GM21619 (cell line): ENCODE measurements at regions not wholly inside any gene's neighbourhood (a gene's known extent, or its start where the extent isn't known, plus 50 kb on each side); places are given as distances from the start of the nearest gene placed in this dataset.
"Not testable (repeated sequence)": the region's sequence is repeated elsewhere in the genome, so short reads cannot be mapped to it uniquely, and the experiment has no call there.

Experiments used
- ATAC-seq: cut with Tn5 transposase; IDR thresholded peaks from one replicate; pipeline ENCODE4 v1.9.1; 2021; ENCODE audit not compliant: unreplicated experiment

DNA sequence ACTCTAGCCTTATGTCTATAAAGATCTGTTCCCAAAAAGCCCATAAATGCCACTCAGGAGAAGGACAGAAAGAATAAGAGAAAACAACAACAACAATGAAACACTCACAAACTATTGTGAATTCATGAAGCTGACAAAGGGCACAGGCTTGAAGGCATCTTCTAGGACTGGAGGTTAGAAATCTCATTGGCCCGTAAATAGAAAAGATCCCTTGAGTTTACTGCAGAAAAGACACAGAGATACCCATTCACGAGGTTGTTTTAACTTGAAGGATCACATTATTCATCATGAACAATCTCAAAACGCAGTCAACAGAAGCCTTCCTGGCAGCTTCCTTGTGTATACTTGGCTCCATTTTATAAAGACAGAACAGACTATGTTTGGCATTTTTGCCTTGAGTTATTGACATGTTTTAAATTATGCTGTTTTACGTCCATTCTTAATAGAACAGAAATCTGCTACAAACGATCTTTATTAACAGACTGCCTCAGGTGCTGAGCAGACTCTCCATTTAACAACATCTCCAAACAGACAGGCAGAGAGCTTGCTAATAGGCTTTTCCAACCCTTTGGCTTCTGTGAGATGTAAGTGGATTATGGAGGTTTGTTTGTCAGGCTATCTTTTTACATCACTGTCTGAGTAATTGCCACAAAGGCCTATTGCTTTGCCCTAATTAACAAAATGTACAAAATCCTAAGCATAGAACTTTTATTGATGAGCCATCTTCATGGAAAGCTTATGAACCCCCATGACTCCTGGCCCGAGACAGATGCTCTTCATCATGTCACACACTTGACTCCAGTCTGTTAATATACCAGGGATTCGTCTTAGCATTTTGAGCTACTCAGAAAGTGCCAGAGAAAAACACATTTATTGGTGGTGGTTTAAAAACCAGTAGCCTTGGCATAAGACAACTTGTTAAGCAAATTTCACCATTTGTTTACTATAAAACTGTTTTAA, 735.3 kb upstream of the ZNF608 start:
- ATAC-seq = no peak

DNA sequence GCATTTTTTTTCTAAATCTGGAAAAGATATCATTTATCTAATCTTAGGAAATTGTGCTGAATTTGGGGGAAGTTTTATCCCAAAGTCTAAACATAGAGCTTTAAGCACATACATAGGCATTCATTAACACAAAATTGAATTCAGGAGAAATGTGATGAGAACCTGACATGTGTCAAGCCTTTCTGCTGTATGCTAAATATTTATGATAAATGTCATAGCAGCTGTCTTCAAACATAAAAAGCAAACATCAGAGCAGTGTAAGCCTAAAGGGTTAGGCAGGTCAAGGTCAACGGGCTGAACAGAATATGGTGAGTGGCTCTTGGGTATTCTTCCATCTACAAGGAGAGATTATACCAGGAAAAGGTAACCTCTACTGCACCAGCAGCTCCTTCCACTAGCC, 737.2 kb upstream of the ZNF608 start:
- no peak for ATAC-seq

DNA sequence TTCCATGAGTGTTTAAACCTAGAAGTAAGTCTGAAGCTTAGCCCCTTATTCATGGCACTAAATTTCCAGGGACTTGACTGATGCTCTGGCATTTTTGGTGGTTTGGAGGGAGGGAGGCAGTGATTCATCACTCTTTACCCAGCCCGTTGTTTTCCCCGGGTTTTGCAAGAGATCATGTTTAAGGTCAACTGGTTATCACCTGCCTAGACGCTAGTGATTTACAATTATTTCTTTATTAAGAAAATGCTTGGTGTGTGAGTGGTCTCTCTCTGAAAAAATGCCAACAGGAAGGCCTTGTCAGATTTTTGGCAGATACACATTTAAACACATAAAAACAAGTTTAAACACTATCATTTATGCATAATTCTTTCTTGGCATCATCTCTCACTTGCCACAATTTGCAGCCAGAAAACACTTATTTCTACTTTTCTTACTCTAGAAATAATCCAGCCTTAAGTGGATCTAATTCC, 737.9 kb upstream of the ZNF608 start:
- no peak for ATAC-seq

DNA sequence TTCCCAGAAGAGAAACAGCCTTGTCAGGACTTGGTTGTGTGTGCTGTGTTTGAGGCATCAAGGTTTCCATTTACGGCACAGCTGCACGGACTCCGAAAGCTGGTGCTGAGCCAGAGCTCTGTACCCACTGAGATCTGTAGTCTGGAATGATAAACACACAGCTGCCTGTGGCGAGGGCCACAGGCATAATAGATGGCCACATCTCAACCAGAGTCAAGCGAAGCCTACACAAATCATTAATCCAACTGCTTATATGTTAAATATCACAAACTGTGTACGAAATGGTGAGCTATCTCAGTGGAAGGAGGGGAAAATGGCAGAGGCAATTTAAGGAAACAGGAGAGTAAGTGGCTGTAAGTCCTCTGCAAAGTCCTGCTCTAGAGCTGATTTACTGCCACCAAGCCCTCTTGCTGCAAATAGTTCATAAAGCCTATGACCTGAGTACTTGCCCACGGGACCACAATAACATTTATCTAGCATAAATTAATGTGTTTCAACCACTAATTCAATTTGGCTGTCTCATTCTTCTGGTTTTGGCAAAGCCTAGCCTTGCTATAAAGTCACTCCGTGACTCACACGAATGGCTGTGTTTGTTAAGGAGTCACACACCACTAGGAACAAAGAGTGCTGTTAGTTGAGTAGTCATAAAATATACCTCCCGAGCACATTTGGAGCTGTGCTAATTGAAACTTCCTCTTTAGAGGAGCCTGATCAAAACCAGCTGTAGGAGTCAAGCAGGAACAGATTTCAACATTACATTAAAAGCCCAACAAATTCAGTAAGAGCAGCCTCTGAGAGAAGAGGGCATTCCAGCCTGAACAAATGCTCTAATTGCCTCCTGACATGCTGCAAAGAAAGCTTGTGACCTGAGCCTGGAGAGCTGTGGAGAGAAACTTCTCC, 738.6 kb upstream of the ZNF608 start:
- ATAC-seq = no peak

DNA sequence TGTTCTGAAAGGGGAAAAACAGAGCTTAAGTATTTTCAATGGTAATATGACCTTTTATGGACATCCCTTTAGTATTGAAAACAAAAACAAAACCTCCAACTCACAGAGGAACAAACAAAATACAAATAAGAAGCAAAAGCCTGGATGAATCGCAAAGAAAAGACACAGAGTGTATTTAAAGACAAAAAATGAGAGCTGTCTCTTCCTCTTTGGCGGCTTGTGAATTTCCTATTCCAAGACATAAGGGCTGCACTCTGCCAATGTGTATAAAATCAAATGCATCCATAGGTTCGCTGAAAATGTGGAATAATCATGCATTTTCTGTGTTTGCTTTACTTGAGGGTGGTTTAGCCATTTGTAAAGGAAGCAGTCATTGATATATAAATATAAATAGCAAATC, 739.3 kb upstream of the ZNF608 start:
- no peak for ATAC-seq

DNA sequence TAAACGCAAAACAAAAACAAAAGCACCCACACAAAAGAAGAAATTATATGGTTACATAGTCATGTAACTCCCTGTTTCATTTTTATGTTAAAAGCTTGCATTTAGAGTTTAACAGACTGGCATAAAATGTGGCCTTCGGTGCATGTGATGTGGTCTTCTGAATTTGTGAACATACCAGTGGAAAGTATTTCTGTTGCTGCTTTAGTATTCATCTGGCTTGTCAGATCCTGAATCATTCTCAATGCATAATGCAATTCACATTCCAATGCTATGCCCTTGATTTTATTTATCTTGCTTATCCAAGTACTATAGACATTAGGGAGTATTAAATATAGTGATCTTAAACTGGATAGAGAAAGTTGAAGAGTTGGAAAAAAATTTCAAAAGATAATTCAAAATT, 740.2 kb upstream of the ZNF608 start:
- no peak for ATAC-seq

DNA sequence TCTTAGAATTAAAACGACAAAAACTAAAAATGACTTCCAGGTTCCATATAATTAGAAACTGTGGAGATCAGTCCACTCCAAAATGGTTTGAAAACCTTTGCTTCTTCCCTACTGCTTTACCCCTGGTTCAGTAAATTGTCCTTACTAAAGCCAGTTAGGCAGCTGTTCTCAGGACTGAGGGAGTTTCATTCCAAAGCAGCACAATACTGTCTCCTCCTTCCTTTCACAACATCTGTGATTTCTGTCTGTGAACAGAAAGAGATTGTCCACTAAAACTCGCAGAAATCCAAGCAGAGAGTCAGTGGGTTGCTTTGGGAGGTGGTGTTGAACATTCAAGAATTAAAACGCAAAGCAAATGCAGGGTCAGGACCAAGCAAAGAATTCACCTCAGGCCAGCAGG, 740.8 kb upstream of the ZNF608 start:
- ATAC-seq = no peak

DNA sequence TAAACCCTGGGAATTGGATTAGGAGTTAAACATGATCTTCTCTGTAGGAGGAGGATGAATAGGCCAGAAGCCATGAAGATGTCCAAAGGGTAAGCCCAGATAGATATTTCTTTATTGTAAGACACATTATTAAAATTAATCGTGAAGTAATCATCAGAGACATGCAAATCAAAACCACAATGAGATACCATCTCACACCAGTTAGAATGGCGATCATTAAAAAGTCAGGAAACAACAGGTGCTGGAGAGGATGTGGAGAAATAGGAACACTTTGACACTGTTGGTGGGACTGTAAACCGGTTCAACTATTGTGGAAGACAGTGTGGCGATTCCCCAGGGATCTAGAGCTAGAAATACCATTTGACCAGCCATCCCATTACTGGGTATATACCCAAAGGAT, 741.2 kb upstream of the ZNF608 start:
- ATAC-seq = not testable (repeated sequence)

DNA sequence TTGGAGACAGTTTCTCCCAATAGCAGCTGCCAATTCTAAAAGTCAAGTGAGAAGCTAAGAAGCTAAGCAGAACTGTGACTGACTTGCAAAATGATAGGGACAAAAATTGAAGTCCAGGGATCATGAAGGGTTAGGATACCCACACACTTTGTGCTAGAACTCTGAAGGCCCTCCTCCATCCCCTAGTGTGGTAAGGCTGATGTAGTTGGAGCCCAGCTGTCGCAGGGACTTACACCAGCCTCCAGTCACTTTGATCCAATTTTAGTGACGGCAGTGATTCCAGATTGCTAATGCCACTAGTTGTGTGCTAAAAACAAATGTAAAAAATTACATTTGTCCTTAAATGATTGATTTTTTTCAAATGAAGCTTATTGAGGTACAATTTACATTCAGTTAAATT, 742.7 kb upstream of the ZNF608 start:
- no peak for ATAC-seq

DNA sequence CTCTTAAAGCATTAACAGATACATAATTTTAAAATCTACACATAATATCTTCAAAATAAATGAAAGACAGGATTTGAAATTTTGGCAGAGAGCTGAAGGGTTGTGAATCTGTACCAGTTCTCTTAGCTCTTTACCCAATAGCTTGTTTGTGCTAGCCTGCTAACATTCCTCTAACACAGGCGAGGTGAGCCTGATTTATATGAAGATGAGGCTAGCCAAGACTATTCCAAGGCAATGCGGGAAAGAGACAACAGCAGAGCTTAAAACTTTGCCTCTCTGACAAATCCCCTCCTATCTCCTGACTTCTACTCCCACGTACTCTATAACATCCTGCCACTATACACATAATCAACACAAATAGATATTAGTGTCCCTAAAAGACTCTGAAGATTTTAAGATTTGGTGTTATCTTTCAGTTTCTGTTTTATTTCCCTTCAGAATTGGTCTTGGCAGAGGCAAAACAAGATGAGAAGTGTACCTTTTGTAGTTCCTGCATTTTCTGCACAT, 745.6 kb upstream of the ZNF608 start:
- ATAC-seq = no peak

DNA sequence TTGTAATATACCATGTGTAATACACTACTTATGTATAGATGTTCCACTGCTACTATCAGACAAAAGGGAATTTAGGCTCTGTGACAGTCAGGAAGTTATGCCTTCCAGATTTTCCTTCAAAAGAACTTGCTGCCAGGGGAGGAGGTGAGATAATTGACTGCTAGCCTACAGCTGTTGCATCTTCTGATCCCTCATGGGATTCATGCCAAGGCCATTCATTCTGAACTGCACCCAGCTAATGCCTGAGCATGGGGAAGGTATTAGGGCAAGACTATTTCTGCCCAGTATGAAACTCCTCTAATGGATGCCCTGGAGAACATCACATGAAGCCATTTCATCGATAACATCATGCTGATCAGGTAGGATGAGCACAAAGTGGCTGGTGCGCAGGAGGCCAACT, 746.5 kb upstream of the ZNF608 start:
- no peak for ATAC-seq

DNA sequence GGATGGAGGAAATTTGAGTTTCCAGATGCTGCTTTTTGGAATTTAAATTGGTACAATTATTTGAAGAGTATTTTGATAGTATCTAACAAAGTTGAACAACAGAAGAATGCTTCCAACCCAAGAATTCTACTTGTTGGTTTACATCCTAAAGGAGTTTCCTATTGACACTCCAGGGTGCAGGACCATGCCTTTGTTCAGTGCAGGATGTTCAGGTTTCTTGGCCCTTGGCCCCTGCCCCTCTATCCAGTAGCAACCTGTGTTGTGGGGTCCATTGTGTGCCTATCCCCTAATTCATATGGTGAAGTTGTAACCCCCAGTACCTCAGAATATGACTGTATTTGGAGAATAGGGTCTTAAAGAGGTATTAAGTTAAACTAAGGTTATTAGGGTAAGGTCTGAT, 750.0 kb upstream of the ZNF608 start:
- ATAC-seq = no peak

DNA sequence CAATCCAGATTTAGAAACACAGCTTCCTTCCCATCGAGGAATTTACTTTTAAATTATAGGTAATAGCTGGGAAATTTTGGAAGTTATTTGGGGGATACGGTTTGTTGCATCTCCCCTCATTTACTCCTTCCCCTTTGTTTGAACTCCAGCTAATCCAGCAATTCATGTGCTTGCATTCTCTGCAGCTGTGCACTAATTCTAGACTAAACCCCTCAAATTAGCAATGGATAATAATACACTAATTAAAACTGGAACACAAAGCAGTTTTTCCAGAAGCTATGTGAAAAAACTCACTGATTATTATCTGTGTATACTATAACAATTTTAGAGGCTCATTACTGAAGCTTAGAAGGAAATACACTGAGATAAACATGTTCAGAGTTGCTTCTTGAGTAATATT, 751.2 kb upstream of the ZNF608 start:
- no peak for ATAC-seq

DNA sequence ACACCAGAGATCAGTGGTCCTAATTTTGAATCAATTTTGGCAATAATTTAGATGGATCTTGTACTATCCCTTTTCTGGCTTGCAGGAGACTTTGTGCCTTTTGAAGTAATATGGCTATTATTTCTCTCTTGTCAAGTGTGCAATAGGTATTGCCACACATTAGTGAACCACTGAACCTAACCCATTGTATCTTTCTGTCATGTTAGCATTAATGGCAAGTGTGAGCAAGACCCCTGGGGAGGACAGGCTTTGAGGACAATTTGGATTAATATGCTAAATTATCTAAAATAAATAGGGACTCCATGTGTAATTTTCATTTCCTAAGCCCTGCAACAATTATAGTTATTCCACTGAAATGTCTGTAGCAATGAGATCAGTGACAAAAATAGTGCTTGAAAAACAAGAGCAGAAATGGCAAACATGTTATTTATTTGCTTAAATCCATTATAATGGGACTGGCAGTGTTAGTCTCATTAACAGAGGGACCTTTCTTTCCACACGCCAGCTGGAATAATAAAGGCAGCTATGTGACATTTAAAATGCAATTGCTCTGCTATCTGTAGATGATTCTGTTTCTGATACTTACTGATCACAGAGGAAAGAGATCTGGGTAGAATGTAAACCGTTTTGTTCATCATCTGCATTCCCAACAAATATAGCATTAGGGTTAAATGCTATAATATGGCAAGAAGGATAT, 753.3 kb upstream of the ZNF608 start:
- no peak for ATAC-seq

DNA sequence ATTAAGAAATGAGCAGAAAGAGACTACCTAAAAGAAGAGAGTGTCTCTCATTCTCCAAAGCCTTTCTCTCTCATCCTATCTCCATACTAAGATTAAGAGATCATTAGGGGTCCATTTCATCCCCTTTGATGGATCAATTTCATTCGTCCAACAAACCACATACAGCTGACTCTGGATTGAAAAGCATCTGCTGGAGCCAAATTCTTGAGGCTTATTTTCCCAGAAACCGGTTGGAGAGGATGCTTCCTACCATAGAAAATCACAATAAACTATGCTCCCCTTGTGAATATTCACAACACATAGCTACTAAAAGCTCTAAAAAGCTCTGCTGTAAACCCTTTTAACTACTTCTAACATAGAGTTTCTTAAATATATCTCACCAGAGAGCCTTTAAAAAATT, 755.0 kb upstream of the ZNF608 start:
- no peak for ATAC-seq

DNA sequence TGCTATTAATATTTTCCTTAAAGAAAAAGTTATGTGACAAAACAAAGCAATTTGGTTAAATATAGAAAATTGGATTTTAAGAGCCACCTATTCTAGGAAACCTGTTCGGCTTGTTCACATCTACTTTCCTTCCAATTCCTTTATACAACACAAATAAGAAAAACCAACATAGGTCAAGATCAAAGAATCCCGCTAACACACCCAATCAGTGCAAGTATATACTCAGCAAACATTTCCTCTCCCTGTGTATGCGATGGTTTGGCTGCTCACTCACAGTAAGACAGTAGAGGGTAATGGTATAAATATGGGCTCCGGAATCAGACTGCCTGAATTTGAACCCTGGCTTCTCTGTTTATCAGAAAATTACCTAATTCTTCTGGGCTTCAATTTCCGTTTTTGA, 757.5 kb upstream of the ZNF608 start:
- no peak for ATAC-seq

DNA sequence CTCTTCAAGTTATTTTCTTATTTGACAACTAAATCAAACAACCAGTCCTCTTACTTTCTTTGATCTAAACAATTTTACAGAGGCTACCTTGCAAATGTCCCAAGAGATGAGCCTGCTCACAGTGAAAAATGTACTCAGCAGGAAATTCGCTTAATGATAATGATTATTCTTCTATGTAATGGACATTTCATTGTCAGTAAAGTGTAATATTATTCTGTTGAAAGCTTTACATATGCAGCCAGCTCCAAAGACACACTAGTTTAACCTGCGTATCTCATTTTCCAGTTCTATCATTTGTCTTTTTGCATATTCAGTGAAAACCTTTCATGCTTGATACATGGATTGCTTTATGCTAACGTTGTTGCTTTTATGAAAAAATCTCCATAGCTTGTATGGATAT, 758.7 kb upstream of the ZNF608 start:
- no peak for ATAC-seq

DNA sequence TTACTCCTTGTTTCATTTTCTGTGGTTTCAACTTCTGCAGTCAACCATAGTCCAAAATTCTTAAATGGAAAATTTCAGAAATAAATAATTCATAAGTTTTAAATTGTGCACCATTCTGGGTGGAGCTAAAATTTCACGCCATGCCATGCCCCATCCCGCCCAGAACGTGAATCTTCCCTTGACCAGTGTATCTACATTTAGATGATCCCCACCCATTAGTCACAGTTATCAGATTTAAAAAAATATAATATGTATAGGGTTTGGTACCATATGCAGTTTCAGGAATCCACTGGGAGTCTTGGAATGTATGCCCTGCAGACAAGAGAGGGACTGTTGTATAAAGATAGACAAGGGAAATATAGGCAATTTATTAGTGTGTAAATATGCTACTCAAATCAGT, 759.7 kb upstream of the ZNF608 start:
- no peak for ATAC-seq

DNA sequence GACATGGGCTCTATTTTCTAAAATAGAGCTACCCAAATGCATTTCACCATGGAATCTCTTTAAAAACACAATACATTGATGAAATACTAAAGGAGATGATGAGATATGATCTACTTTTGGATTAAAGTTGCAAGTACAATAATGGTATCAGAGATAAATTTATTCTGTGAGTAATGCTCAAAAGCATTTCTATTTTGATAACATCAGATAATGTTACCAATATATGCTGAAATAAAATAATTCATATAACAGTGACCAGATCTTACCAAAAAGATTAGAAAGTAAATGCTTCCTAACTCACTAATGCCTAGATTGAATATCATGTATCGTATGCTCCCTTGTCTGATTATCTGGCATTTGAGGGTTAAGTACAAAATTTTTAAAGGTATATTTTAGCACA, 761.8 kb upstream of the ZNF608 start:
- no peak for ATAC-seq

DNA sequence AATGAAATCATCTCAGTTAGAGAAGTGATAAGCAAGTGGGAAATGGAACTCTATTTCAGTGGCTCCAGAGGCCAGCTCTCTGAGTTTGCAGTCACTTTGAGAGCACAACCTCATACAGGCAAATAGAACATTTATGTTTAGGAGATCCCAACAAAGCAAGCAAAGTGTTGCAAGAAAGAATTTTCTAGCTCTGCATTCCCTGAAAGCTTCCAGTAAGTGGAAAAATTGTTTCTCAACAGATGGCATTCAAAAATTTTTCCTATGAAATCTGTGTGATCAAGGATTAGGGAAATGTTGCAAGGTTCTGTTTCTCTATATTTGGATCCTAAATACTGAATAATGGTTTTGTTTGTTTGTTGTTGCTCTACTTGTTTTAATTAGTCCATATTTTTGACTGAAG, 764.2 kb upstream of the ZNF608 start:
- no peak for ATAC-seq

DNA sequence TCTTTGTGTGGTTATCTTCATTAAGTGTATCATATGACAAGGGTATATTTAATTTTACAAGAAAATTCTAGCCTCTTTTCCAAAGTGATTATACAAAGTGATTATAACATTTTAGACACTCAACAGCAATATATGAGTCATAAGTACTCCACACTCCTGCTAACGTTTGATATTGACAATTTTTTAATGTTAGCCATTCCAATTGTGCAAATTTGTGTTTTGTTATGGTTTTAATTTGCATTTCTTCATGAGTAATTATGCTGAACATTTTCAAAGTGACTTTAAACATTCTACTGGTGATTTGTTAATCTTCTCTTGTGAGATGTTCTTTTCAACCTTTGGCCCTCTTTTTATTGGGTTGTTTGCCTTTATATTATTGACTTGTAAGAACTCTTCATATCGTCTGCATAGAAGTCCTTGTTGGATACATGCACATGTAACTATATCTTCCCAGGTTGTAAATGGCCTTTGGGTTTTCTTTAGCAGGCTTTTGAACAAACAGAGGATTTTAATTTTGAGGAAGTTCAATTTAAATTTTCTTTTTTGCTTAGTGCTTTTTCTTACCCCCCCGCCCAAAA, 771.6 kb upstream of the ZNF608 start:
- no peak for ATAC-seq
